HEK293 (cell line): ENCODE measurements at regions not wholly inside any gene's neighbourhood (a gene's known extent, or its start where the extent isn't known, plus 50 kb on each side); places are given as distances from the start of the nearest gene placed in this dataset.

Experiments
- CTCF ChIP-seq: fragments of 450-650 bp; formaldehyde crosslinking; IDR thresholded peaks from 2 replicates; pipeline ENCODE4 v1.5.1; 2016; ENCODE audit warnings: missing biosample characterization, missing genetic modification characterization
- ZNF19 ChIP-seq: fragments of 450-650 bp; formaldehyde crosslinking; IDR thresholded peaks from 2 replicates; pipeline ENCODE4; 2016; ENCODE audit warnings: missing biosample characterization, missing genetic modification characterization, low read depth
- ZNF239 ChIP-seq: fragments of 450-650 bp; formaldehyde crosslinking; IDR thresholded peaks from 2 replicates; pipeline ENCODE4 v1.5.1; 2016; ENCODE audit warnings: missing biosample characterization, missing genetic modification characterization
- ZNF600 ChIP-seq: fragments of 450-650 bp; formaldehyde crosslinking; IDR thresholded peaks from 2 replicates; pipeline ENCODE4 v1.5.1; 2016; ENCODE audit warnings: missing biosample characterization, missing genetic modification characterization
- TF ChIP-seq, protein P1 (sequence below): fragments of 450-650 bp; formaldehyde crosslinking; IDR thresholded peaks from 2 replicates; pipeline ENCODE4 v1.5.0; 2017; ENCODE audit warnings: missing biosample characterization, missing genetic modification characterization, borderline replicate concordance
- TF ChIP-seq, protein P2 (sequence below): fragments of 450-650 bp; formaldehyde crosslinking; IDR thresholded peaks from 2 replicates; pipeline ENCODE4 v1.5.1; 2016; ENCODE audit warnings: missing biosample characterization, missing genetic modification characterization

GRCh38 chr4:28351826-28352225 is 1491.2 kb downstream of the STIM2 start:
- TF ChIP-seq, protein P1, sequence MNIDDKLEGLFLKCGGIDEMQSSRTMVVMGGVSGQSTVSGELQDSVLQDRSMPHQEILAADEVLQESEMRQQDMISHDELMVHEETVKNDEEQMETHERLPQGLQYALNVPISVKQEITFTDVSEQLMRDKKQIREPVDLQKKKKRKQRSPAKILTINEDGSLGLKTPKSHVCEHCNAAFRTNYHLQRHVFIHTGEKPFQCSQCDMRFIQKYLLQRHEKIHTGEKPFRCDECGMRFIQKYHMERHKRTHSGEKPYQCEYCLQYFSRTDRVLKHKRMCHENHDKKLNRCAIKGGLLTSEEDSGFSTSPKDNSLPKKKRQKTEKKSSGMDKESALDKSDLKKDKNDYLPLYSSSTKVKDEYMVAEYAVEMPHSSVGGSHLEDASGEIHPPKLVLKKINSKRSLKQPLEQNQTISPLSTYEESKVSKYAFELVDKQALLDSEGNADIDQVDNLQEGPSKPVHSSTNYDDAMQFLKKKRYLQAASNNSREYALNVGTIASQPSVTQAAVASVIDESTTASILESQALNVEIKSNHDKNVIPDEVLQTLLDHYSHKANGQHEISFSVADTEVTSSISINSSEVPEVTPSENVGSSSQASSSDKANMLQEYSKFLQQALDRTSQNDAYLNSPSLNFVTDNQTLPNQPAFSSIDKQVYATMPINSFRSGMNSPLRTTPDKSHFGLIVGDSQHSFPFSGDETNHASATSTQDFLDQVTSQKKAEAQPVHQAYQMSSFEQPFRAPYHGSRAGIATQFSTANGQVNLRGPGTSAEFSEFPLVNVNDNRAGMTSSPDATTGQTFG (tag by site-specific recombination) = no peak
- TF ChIP-seq ZNF19 (tag by site-specific recombination) (no peak), ZNF239 (tag by site-specific recombination) (no peak), CTCF (no peak), ZNF600 (tag by site-specific recombination) (no peak)
- TF ChIP-seq, protein P2, sequence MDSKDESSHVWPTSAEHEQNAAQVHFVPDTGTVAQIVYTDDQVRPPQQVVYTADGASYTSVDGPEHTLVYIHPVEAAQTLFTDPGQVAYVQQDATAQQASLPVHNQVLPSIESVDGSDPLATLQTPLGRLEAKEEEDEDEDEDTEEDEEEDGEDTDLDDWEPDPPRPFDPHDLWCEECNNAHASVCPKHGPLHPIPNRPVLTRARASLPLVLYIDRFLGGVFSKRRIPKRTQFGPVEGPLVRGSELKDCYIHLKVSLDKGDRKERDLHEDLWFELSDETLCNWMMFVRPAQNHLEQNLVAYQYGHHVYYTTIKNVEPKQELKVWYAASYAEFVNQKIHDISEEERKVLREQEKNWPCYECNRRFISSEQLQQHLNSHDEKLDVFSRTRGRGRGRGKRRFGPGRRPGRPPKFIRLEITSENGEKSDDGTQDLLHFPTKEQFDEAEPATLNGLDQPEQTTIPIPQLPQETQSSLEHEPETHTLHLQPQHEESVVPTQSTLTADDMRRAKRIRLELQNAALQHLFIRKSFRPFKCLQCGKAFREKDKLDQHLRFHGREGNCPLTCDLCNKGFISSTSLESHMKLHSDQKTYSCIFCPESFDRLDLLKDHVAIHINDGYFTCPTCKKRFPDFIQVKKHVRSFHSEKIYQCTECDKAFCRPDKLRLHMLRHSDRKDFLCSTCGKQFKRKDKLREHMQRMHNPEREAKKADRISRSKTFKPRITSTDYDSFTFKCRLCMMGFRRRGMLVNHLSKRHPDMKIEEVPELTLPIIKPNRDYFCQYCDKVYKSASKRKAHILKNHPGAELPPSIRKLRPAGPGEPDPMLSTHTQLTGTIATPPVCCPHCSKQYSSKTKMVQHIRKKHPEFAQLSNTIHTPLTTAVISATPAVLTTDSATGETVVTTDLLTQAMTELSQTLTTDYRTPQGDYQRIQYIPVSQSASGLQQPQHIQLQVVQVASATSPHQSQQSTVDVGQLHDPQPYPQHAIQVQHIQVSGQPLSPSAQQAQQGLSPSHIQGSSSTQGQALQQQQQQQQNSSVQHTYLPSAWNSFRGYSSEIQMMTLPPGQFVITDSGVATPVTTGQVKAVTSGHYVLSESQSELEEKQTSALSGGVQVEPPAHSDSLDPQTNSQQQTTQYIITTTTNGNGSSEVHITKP = no peak
